BLaER1 treated with 17β-estradiol and CSF1 and Interleukin-3, amounts not matched to agents 10 nM and 100 nM (cell line): ENCODE measurements at regions not wholly inside any gene's neighbourhood (a gene's known extent, or its start where the extent isn't known, plus 50 kb on each side); places are given as distances from the start of the nearest gene placed in this dataset.

ENCODE experiments used
- H3K27ac ChIP-seq, 11 experiments: shearing (Covaris generic); formaldehyde crosslinking; 2 replicates each; pipeline ENCODE4 v1.8.1; 2022
- H3K27me3 ChIP-seq, 11 experiments: shearing (Covaris generic); formaldehyde crosslinking; 2 replicates each; pipeline ENCODE4 v1.8.1; 2022
- H3K36me3 ChIP-seq, 11 experiments: shearing (Covaris generic); formaldehyde crosslinking; 2 replicates each; pipeline ENCODE4 v1.8.1; 2022
- H3K4me1 ChIP-seq, 10 experiments: shearing (Covaris generic); formaldehyde crosslinking; 2 replicates each; pipeline ENCODE4 v1.8.1; 2022
- H3K4me2 ChIP-seq, 11 experiments: shearing (Covaris generic); formaldehyde crosslinking; 2 replicates each; pipeline ENCODE4 v1.8.1; 2022
- H3K4me3 ChIP-seq, 10 experiments: shearing (Covaris generic); formaldehyde crosslinking; 2 replicates each; pipeline ENCODE4 v1.8.1; 2022
- H3K9ac ChIP-seq, 11 experiments: shearing (Covaris generic); formaldehyde crosslinking; 2 replicates each; pipeline ENCODE4 v1.8.1; 2022
- H3K9me3 ChIP-seq, 11 experiments: shearing (Covaris generic); formaldehyde crosslinking; replicated peaks in 1 of 11; 2 replicates each; pipeline ENCODE4 v1.8.1; 2022
- H4K20me1 ChIP-seq, 11 experiments: shearing (Covaris generic); formaldehyde crosslinking; 2 replicates each; pipeline ENCODE4 v1.8.1; 2022
- Cebpa-rat ChIP-seq, 11 experiments: shearing (Covaris generic); IDR thresholded peaks; 2 replicates each; pipeline ENCODE4 v1.8.1; 2022

DNA sequence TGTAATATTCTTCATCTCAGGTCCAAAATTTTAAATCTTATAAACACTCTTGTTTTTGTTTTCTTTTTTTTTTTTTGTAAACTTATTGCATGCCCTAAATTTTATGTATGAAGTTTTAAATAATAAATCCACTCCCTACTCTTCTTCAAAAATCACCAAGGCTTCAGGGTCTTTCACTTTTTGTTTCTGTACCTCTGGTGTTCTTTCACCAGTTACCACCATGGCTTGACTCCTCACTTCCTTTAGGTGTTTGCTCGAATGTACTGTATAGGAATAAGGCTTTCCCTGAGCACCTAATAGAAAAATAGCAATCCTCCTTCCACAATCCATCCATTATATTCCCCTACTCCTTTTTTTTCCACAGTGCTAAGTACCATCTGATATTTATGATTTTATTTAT is 962.8 kb upstream of the POT1 start:
- Histone ChIP-seq H3K9ac (no peak overlapping the region), H3K4me2 (no peak overlapping the region), H3K9me3 (no peaks in the 10 kb centered on the region), H3K4me3 (no peak overlapping the region), H3K36me3 (no peaks in the 10 kb centered on the region), H4K20me1 (no peaks in the 10 kb centered on the region), H3K27ac (no peak overlapping the region), H3K27me3 (no peaks in the 10 kb centered on the region), H3K4me1 (no peaks in the 10 kb centered on the region)
- TF ChIP-seq Cebpa-rat (IDR thresholded peaks at IDR 0.05), result no peak

DNA sequence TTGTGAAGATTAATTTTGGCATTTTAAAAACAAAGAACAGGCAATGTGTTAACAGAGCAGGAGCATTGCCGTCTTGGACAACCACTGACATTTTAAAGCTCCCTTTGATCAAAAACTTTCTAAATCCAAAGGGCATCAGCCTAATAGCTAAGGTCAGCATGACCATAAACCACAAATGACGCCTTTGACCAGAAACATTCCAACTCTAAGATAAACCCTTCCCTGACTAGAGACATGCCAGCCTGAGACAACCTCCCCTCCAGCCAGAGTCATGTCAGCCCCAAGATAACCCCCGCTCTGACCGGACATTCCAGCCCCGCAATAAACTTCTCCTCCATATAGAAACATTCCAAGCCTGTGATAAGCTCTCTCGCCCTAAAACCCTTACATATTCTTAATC is 949.4 kb upstream of the POT1 start:
- Histone ChIP-seq H3K36me3 (no peaks in the 10 kb centered on the region), H3K9ac (no peak overlapping the region), H3K9me3 (no peaks in the 10 kb centered on the region), H3K4me2 (no peak overlapping the region), H3K27me3 (no peaks in the 10 kb centered on the region), H3K4me1 (no peaks in the 10 kb centered on the region), H3K27ac (no peak overlapping the region), H4K20me1 (no peaks in the 10 kb centered on the region), H3K4me3 (no peak overlapping the region)
- TF ChIP-seq Cebpa-rat (IDR thresholded peaks at IDR 0.05), result no peak

DNA sequence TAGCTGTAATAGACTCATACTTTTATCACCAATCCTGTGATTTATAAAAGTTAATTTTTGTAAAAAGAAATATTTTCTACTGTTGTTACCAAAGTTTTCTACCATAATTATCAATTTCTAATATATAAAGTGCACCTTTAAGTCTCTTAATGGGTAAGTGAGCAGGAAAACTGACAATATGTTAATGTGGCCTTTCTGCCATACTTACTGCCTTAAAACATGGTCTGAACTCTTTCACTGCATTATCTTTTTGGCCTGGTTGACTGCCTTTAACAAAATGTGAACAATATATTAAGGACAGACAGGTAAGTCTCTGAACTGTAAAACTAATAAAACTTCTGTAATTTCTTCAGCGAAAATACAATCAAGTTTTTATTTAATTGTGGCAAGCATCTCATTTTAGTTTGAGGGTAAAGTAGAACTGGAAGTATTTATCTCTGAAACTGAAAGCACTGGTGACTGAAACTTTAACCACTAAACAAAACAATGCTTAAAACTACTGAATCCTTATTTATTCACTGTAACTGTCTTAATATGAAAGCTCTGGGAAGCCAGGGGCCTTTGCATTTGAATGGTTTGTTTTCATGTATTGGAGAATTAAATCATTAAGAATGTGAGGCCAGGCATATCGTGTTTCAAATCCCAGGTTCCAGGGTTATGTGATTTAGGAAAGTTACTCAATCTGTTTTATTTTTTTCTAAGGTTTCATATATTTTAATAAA is 948.8 kb upstream of the POT1 start:
- Histone ChIP-seq H3K9me3 (no peaks in the 10 kb centered on the region), H3K4me2 (no peak overlapping the region), H3K4me1 (no peaks in the 10 kb centered on the region), H4K20me1 (no peaks in the 10 kb centered on the region), H3K27me3 (no peaks in the 10 kb centered on the region), H3K27ac (no peak overlapping the region), H3K36me3 (no peaks in the 10 kb centered on the region), H3K4me3 (no peak overlapping the region), H3K9ac (no peak overlapping the region)
- no peak for TF ChIP-seq Cebpa-rat (IDR thresholded peaks at IDR 0.05)

DNA sequence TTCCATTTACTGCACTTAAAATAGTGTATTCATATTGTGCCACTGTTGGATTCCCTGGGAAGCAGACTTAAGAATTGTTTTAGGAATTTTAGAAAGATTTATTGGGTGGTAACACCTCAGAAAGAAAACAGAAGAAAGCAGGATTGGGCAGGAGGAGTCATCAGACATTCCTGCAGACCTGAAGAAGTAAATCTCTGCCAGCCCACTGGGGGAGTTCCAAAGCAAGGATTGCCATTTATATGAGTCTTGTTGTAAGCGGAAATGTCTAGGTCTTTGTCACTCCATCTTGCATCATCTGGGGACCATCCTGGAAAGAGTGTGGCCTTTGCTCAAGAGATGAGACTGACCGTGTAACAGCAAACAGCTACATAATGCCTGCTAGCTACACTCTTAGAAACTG is 947.6 kb upstream of the POT1 start:
- Histone ChIP-seq H3K4me1 (no peaks in the 10 kb centered on the region), H3K27me3 (no peaks in the 10 kb centered on the region), H3K4me3 (no peak overlapping the region), H3K9me3 (no peaks in the 10 kb centered on the region), H4K20me1 (no peaks in the 10 kb centered on the region), H3K4me2 (no peak overlapping the region), H3K27ac (no peak overlapping the region), H3K9ac (no peak overlapping the region), H3K36me3 (no peaks in the 10 kb centered on the region)
- no peak for TF ChIP-seq Cebpa-rat (IDR thresholded peaks at IDR 0.05)

DNA sequence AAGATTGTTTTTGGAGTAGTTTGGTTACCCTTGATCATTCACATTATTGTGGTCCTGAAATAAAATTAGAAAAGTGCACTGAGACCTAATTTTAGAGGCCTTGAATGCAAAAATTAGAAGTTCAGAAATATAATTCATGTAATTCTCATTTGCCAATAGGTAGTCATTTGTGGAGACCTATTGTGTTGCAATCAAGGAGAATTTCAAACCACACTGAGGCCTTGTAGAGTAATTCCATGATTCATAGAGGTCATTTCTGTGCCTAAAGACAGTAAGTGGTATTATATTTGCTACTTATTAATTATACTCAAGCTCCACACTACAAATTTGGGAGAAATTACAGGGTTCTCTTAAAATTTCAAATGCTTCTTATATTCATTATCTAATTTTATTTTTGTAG is 946.8 kb upstream of the POT1 start:
- no peak for TF ChIP-seq Cebpa-rat (IDR thresholded peaks at IDR 0.05)
- H3K9ac ChIP-seq, result no peak overlapping the region
- no peaks in the 10 kb centered on the region for H3K36me3 ChIP-seq
- H3K9me3 ChIP-seq, result no peaks in the 10 kb centered on the region
- no peaks in the 10 kb centered on the region for H4K20me1 ChIP-seq
- H3K4me1 ChIP-seq, result no peaks in the 10 kb centered on the region
- no peak overlapping the region for H3K27ac ChIP-seq
- no peaks in the 10 kb centered on the region for H3K27me3 ChIP-seq
- no peak overlapping the region for H3K4me3 ChIP-seq
- H3K4me2 ChIP-seq, result no peak overlapping the region

DNA sequence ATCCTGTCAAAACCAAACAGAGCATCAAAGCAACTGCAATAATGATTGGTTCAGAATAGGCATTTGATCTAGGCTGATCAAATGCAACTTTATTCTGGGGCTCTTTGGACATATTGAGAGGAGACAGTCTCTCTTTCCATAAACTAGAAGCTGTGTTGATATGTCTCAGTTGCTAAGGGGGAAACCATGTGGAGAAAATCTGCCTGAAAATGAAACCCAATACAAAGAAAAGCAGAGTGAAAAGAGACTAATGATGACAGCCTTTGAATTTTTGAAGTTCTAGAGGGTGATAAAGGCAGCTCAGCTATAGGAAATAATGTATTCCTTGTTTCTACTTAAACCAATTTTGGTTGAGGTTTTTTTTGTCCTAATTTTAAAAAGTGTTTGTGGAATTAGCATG is 941.8 kb upstream of the POT1 start:
- TF ChIP-seq Cebpa-rat (IDR thresholded peaks at IDR 0.05), result no peak
- Histone ChIP-seq H4K20me1 (no peaks in the 10 kb centered on the region), H3K36me3 (no peaks in the 10 kb centered on the region), H3K9ac (no peak overlapping the region), H3K4me3 (no peak overlapping the region), H3K27me3 (no peaks in the 10 kb centered on the region), H3K4me2 (no peak overlapping the region), H3K4me1 (no peaks in the 10 kb centered on the region), H3K27ac (no peak overlapping the region), H3K9me3 (peaks cover 0 to 6% (median 0%) of the 10 kb centered on the region in 11 experiments; a peak in 2 of 22 replicates)

DNA sequence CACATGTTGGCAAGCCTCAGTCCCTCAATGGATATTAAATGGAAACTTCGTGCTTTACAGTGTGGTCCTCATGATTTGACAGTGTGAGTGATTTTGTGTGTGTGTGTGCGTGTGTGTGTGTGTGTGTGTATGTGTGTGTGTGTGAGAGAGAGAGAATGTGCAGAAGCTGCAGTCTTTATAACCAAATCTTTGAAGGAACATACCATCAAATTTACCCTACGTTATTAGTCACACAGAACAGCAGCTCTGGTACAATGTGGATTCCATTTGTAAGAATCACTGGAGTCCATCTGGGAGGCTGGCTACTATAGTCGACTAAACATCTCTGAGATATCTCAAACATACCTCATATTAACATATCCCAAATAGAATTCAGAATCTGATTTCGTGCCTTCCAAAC is 928.0 kb upstream of the POT1 start:
- H3K27ac ChIP-seq, result no peak overlapping the region
- H4K20me1 ChIP-seq, result no peaks in the 10 kb centered on the region
- no peaks in the 10 kb centered on the region for H3K36me3 ChIP-seq
- no peak for TF ChIP-seq Cebpa-rat (IDR thresholded peaks at IDR 0.05)
- no peaks in the 10 kb centered on the region for H3K9me3 ChIP-seq
- H3K4me1 ChIP-seq, result no peaks in the 10 kb centered on the region
- H3K4me2 ChIP-seq, result no peak overlapping the region
- no peak overlapping the region for H3K9ac ChIP-seq
- no peak overlapping the region for H3K4me3 ChIP-seq
- no peaks in the 10 kb centered on the region for H3K27me3 ChIP-seq

DNA sequence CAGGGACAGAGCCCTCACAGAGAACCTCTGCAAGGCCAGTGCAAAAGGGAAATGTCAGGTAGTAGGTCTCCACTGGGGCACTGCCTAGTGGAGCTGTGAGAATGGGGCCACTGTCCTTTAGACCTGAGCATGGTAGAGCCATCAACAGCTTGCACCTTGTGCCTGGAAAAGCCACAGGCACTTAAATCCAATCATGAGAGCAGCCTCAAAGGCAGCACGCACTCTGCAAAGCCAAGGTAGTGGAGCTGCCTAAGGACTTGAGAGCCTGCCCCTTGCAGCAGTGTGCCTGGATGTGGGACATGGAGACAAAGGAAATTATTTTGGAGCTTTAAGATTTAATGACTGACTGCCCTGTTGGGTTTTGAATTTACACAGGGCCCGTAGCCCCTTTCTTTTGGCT is 918.5 kb upstream of the POT1 start:
- no peak overlapping the region for H3K9ac ChIP-seq
- no peaks in the 10 kb centered on the region for H3K27me3 ChIP-seq

DNA sequence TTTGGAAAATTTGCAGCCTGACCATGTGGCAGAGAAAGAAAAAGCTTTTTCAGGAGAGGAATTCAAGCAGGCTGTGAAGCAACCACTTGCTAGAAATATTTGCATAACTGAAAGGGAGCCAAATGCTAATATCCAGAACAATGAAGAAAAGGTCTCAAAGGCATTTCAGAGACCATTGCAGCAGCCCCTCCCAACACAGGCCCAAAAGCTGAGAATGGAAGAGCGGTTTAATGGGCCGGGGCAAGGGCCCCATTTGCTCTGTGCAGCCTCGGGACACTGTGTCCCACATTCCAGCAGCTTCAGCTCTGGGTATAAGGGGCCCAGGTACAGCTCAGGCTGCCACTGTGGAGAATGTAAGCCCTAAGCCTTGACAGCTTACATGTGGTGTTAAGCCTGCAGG is 918.1 kb upstream of the POT1 start:
- Histone ChIP-seq H3K27me3 (no peaks in the 10 kb centered on the region), H3K4me3 (no peak overlapping the region), H3K36me3 (no peaks in the 10 kb centered on the region), H3K9ac (no peak overlapping the region), H3K27ac (no peak overlapping the region), H3K9me3 (peaks cover 0 to 15% (median 0%) of the 10 kb centered on the region in 11 experiments; a peak in 6 of 22 replicates), H4K20me1 (no peaks in the 10 kb centered on the region), H3K4me2 (no peak overlapping the region), H3K4me1 (peaks cover 0 to 9% (median 0%) of the 10 kb centered on the region in 10 experiments; a peak in 2 of 20 replicates)
- TF ChIP-seq Cebpa-rat (IDR thresholded peaks at IDR 0.05), result no peak

More for the DNA sequence above, 918.5 kb upstream of the POT1 start:
- TF ChIP-seq Cebpa-rat (IDR thresholded peaks at IDR 0.05), result no peak
- no peaks in the 10 kb centered on the region for H4K20me1 ChIP-seq
- no peaks in the 10 kb centered on the region for H3K36me3 ChIP-seq
- H3K4me1 ChIP-seq, result peaks cover 0 to 9% (median 0%) of the 10 kb centered on the region in 10 experiments; a peak in 2 of 20 replicates
- no peak overlapping the region for H3K27ac ChIP-seq
- H3K4me2 ChIP-seq, result no peak overlapping the region
- no peak overlapping the region for H3K4me3 ChIP-seq
- H3K9me3 ChIP-seq, result peaks cover 0 to 15% (median 0%) of the 10 kb centered on the region in 11 experiments; a peak in 6 of 22 replicates

DNA sequence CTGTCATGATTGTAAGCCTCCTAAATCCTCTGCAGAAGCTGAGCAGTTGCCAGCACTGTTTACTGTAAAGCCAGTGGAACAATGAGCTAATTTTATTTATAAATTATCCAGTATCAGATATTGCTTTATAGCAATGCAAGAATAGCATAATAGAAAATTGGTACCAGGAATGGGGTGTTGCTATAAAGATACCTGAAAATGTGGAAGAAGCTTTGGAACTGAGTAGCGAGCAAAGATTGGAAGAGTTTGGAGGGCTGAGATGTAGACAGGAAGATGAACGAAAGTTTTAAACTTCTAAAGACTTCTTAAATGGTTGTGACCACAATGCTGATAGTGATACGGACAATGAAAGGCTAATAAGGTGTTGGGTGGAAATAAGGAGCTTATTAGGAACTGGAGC is 917.4 kb upstream of the POT1 start:
- Histone ChIP-seq H3K36me3 (no peaks in the 10 kb centered on the region), H3K4me3 (no peak overlapping the region), H3K9me3 (peaks cover 0 to 15% (median 0%) of the 10 kb centered on the region in 11 experiments; a peak in 6 of 22 replicates), H3K9ac (no peak overlapping the region), H3K27me3 (no peaks in the 10 kb centered on the region), H4K20me1 (no peaks in the 10 kb centered on the region), H3K27ac (no peak overlapping the region), H3K4me2 (no peak overlapping the region), H3K4me1 (peaks cover 0 to 9% (median 0%) of the 10 kb centered on the region in 10 experiments; a peak in 2 of 20 replicates)
- no peak for TF ChIP-seq Cebpa-rat (IDR thresholded peaks at IDR 0.05)
